GM12892 (cell line): ENCODE measurements at regions not wholly inside any gene's neighbourhood (a gene's known extent, or its start where the extent isn't known, plus 50 kb on each side); places are given as distances from the start of the nearest gene placed in this dataset.

Experiments used
- POLR2A ChIP-seq: IDR thresholded peaks from 2 replicates; pipeline ENCODE4 v1.6.1; 2011; ENCODE audit warnings: low read depth, low read length, control low read depth
- POLR2AphosphoS5 ChIP-seq: IDR thresholded peaks from 2 replicates; pipeline ENCODE4 v1.6.1; 2011; ENCODE audit warnings: low read depth, low read length, control low read depth
- TAF1 ChIP-seq: IDR thresholded peaks from 2 replicates; pipeline ENCODE4 v1.6.1; 2011; ENCODE audit warnings: low read depth, mild to moderate bottlenecking, control low read depth, low read length, borderline replicate concordance

DNA sequence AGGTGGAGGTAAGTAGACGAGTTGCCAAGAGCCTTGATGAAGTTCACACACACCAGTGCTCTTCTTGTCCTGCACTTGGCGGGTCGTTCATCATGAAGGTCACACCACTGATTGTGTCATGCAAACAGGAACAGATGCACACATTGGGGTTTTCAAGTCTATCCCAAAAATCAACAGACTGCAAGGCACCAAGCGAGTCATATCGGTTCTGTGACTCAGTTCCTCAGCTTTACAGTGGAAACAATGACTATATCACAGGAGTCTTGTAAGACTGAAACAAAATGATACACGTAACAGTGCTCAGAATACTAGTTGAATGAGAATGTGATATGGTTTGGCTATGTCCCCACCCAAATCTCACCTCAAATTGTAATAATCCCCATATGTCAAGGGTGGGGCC, 526.9 kb upstream of the ID2 start:
- TF ChIP-seq POLR2AphosphoS5 = no peak
- no peak for TF ChIP-seq POLR2A
- no peak for TF ChIP-seq TAF1
